GM12864 (cell line): ENCODE measurements at regions not wholly inside any gene's neighbourhood (a gene's known extent, or its start where the extent isn't known, plus 50 kb on each side); places are given as distances from the start of the nearest gene placed in this dataset.
"Not testable (repeated sequence)": the region's sequence is repeated elsewhere in the genome, so short reads cannot be mapped to it uniquely, and the experiment has no call there.

Source experiments
- DNase-seq: peaks from one replicate; pipeline ENCODE4 v3.0.0-alpha.2; 2011; ENCODE audit warnings: low read depth
- H3K4me3 ChIP-seq: 2 replicates; pipeline ENCODE4 v1.5.1; 2011; ENCODE audit warnings: mild to moderate bottlenecking, low read depth, low read length, control low read depth
- CTCF ChIP-seq: IDR thresholded peaks from 2 replicates; pipeline ENCODE4 v1.5.1; 2011; ENCODE audit warnings: low read depth, mild to moderate bottlenecking, moderate library complexity, low read length, control low read depth, inconsistent platforms; ENCODE audit errors: missing control alignments

DNA sequence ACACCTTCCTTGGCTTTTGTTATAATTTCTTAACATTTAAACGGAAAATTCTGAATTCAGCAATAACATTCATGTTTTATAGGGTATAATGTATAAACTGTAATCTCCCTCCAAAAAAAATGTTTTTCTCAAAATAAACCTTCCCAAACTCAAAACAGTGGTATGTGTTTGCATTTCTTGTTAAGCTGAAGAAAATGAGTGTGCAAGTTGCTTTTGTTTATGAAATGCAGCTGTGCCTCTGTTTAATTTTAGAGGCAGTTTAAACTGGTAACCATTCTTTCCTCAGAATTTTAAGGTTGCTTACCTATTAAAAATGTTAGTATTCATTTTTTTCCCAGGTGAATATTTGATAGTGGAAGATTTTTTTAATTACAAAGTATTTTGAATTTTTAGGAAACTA, 105.0 kb upstream of the ANKRD50 start:
- TF ChIP-seq CTCF, result no peak
- no peak overlapping the region for H3K4me3 ChIP-seq
- no peak for DNase-seq

DNA sequence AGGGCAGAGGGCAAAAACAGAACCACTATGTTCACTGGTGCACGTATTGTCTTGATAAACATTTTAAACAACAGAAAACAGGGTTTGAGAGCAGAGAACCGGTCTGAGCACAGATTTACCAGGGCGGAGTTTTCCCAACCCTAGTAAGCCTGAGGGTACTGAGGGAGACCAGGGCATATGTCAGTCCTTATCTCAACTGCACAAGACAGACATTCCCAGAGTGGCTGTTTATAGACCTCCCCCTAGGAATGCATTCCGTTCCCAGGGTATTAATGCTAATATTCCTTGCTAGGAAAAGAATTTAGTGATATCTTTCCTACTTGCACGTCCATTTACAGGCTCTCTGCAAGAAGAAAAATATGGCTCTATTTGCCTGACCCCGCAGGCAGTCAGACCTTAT, 99.7 kb upstream of the ANKRD50 start:
- H3K4me3 ChIP-seq, DNase-seq: not testable (repeated sequence)

DNA sequence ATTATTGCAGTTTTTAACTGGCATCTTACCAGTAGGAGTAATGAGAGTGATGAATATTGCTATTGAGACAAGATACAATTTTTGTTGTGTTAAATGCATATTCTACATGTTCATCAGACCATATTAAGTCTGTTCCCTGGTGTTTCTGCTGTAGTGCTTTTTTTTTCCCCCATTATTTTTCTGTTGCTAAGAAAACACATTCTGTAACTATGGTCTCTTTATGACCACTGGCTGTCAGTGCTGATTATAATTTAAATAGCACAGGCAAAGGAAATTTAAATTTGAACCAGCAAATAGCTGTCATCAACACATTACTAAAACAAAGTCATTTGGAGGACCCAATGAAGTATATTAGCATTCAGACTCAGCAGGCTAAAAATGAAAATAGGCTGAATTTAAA, 98.3 kb upstream of the ANKRD50 start:
- no peak for DNase-seq
- no peak overlapping the region for H3K4me3 ChIP-seq
- no peak for TF ChIP-seq CTCF

DNA sequence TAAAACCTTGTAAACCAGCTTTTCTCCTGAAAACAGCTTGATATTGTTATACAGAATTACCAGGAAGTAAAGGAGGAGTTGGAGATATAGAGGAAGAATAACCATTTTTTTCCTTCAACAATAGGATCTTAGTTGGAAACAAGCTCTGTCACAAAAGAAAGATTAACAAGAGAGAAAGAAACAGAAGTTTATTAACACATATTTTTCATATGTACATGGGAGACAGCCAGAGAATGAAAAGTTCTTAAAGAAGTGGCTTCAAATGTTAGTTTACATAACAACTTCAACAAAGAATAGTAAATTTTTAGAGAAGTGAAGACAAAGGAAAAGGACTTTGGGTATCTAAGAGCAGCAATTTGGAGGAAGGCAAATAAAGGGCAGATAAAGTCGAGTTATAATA, 94.9 kb upstream of the ANKRD50 start:
- H3K4me3 ChIP-seq, result no peak overlapping the region
- no peak for TF ChIP-seq CTCF
- no peak for DNase-seq

GRCh38 chr4:124806403-124806802, 93.9 kb upstream of the ANKRD50 start:
- DNase-seq, result no peak
- no peak for TF ChIP-seq CTCF
- no peak overlapping the region for H3K4me3 ChIP-seq

GRCh38 chr4:124804584-124804983, 92.1 kb upstream of the ANKRD50 start:
- no peak for DNase-seq
- TF ChIP-seq CTCF, result no peak
- no peak overlapping the region for H3K4me3 ChIP-seq

- no peak overlapping the region for H3K4me3 ChIP-seq
- DNase-seq, result no peak
- TF ChIP-seq CTCF, result no peak
Measured at GRCh38 chr4:124804041-124804440, 91.5 kb upstream of the ANKRD50 start.

DNA sequence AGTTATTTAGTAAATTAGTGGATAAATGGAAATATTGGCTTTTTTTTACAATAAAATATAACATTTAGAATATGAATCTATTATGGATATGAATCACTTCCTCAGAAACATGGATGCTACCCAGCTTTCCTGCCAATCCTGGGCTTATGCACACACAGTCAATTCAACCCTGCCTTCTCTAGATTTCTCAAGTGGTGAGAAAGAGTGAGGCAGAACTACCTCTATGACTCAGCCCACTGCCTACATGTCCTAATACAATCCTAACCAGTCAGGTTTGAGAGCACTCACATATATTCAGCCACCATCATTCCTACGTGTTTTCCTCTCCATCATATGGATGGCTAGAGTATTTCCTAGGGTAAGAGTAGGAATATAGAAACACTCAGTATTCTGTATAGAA, 91.1 kb upstream of the ANKRD50 start:
- H3K4me3 ChIP-seq, result no peak overlapping the region
- no peak for DNase-seq
- TF ChIP-seq CTCF, result no peak
